Neural progenitor cell (in vitro differentiated cells): ENCODE measurements at regions not wholly inside any gene's neighbourhood (a gene's known extent, or its start where the extent isn't known, plus 50 kb on each side); places are given as distances from the start of the nearest gene placed in this dataset.

ENCODE experiments used
- DNase-seq: peaks from one replicate; pipeline ENCODE4 v3.0.0-alpha.2; 2016; ENCODE audit warnings: low spot score
- H2AFZ ChIP-seq: fragments of 200-600 bp; sonication (generic); replicated peaks from 2 replicates; pipeline ENCODE4 v1.6.1; 2016; ENCODE audit warnings: antibody characterized with exemption
- H3F3A ChIP-seq: fragments of 200-600 bp; sonication (generic); 2 replicates; pipeline ENCODE4 v1.6.1; 2016; ENCODE audit warnings: antibody characterized with exemption, low read depth
- H3K27ac ChIP-seq: fragments of 200-600 bp; sonication (generic); 2 replicates; pipeline ENCODE4 v1.5.1; 2016; ENCODE audit warnings: mild to moderate bottlenecking
- H3K27me3 ChIP-seq: fragments of 200-600 bp; sonication (generic); 2 replicates; pipeline ENCODE4 v1.6.1; 2016; ENCODE audit warnings: mild to moderate bottlenecking, moderate library complexity
- H3K36me3 ChIP-seq: fragments of 200-600 bp; sonication (generic); 2 replicates; pipeline ENCODE4 v1.5.1; 2016
- H3K4me1 ChIP-seq: fragments of 200-600 bp; sonication (generic); 2 replicates; pipeline ENCODE4 v1.6.1; 2016; ENCODE audit warnings: mixed run types
- H3K4me2 ChIP-seq: fragments of 200-600 bp; sonication (generic); 2 replicates; pipeline ENCODE4 v1.6.1; 2016
- H3K4me3 ChIP-seq: fragments of 200-600 bp; sonication (generic); 2 replicates; pipeline ENCODE4 v1.5.1; 2016
- H3K79me2 ChIP-seq: fragments of 200-600 bp; sonication (generic); 2 replicates; pipeline ENCODE4 v1.6.1; 2016; ENCODE audit warnings: low read depth
- H3K9ac ChIP-seq: fragments of 200-600 bp; sonication (generic); 2 replicates; pipeline ENCODE4 v1.6.1; 2016
- H3K9me3 ChIP-seq: fragments of 200-600 bp; sonication (generic); 2 replicates; pipeline ENCODE4 v1.5.1; 2016; ENCODE audit warnings: low read depth
- H4K20me1 ChIP-seq: fragments of 200-600 bp; sonication (generic); 2 replicates; pipeline ENCODE4 v1.6.1; 2016; ENCODE audit warnings: low read depth
- H3K27ac Mint-ChIP-seq: 3 replicates; pipeline ENCODE4 v1.8.0; 2021; ENCODE audit warnings: mixed read lengths
- H3K27me3 Mint-ChIP-seq: 2 replicates; pipeline ENCODE4 v1.8.0; 2022; ENCODE audit warnings: low read depth, mild to moderate bottlenecking, inconsistent platforms, moderate library complexity, mixed read lengths; ENCODE audit not compliant: insufficient read depth
- H3K36me3 Mint-ChIP-seq: 3 replicates; pipeline ENCODE4 v1.8.0; 2021; ENCODE audit warnings: mixed read lengths
- H3K4me1 Mint-ChIP-seq: 3 replicates; pipeline ENCODE4 v1.8.0; 2021; ENCODE audit warnings: mixed read lengths
- H3K4me3 Mint-ChIP-seq: 3 replicates; pipeline ENCODE4 v1.8.0; 2021; ENCODE audit warnings: mild to moderate bottlenecking, moderate library complexity, mixed read lengths
- H3K9me3 Mint-ChIP-seq: 3 replicates; pipeline ENCODE4 v1.8.0; 2020; ENCODE audit warnings: mixed read lengths
- EZH2 ChIP-seq: fragments of 200-600 bp; sonication (generic); IDR thresholded peaks from 2 replicates; pipeline ENCODE4 v1.6.1; 2017; ENCODE audit warnings: antibody characterized with exemption, mild to moderate bottlenecking, moderate library complexity
- EZH2phosphoT487 ChIP-seq: fragments of 200-600 bp; sonication (generic); IDR thresholded peaks from 2 replicates; pipeline ENCODE4 v1.6.1; 2017; ENCODE audit warnings: antibody characterized with exemption
- TF ChIP-seq, protein P1 (sequence below): fragments of 200-600 bp; sonication (generic); IDR thresholded peaks from 2 replicates; pipeline ENCODE4 v1.5.1; 2017; ENCODE audit warnings: antibody characterized with exemption, mild to moderate bottlenecking

DNA sequence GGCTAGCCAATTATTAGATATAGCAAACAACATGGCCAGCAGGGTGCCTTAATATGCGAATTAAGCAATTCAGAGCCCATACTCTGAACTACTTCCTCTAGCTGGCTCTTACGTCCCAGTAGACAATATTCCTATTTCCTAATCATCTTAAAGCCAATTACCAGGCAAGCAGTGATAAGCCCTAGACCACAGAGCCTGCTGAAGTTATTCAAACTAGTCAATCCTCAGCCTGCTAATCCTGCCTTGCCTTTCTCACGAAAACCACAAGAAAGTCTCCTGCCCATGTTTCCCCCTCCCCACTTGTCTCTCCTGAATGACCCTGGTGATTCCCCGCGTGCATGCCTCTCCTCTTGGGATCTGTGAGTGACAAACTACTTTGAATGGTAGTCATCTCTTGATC, 86.8 kb upstream of the CACNA2D1 start:
- Histone ChIP-seq H3K27me3 (no peaks in the 10 kb centered on the region), H3K79me2 (no peaks in the 10 kb centered on the region), H3K27ac (no peak overlapping the region), H3K4me2 (peak overlapping the region; percentile 22), H3F3A (peaks cover 16% of the 10 kb centered on the region), H2AFZ (no peak overlapping the region), H3K4me1 (peaks cover 23% of the 10 kb centered on the region), H3K9me3 (no peaks in the 10 kb centered on the region), H3K4me3 (no peak overlapping the region), H3K36me3 (no peaks in the 10 kb centered on the region), H3K9ac (no peak overlapping the region), H4K20me1 (no peaks in the 10 kb centered on the region)
- peak; percentile 70 for DNase-seq
- Mint-ChIP-seq H3K27me3 (no peaks in the 10 kb centered on the region), H3K4me1 (peaks cover 10% of the 10 kb centered on the region), H3K4me3 (no peak overlapping the region), H3K9me3 (no peaks in the 10 kb centered on the region), H3K36me3 (no peaks in the 10 kb centered on the region), H3K27ac (no peak overlapping the region)
- TF ChIP-seq EZH2phosphoT487 (no peak), EZH2 (no peak)
- TF ChIP-seq, protein P1, sequence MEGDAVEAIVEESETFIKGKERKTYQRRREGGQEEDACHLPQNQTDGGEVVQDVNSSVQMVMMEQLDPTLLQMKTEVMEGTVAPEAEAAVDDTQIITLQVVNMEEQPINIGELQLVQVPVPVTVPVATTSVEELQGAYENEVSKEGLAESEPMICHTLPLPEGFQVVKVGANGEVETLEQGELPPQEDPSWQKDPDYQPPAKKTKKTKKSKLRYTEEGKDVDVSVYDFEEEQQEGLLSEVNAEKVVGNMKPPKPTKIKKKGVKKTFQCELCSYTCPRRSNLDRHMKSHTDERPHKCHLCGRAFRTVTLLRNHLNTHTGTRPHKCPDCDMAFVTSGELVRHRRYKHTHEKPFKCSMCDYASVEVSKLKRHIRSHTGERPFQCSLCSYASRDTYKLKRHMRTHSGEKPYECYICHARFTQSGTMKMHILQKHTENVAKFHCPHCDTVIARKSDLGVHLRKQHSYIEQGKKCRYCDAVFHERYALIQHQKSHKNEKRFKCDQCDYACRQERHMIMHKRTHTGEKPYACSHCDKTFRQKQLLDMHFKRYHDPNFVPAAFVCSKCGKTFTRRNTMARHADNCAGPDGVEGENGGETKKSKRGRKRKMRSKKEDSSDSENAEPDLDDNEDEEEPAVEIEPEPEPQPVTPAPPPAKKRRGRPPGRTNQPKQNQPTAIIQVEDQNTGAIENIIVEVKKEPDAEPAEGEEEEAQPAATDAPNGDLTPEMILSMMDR = no peak

DNA sequence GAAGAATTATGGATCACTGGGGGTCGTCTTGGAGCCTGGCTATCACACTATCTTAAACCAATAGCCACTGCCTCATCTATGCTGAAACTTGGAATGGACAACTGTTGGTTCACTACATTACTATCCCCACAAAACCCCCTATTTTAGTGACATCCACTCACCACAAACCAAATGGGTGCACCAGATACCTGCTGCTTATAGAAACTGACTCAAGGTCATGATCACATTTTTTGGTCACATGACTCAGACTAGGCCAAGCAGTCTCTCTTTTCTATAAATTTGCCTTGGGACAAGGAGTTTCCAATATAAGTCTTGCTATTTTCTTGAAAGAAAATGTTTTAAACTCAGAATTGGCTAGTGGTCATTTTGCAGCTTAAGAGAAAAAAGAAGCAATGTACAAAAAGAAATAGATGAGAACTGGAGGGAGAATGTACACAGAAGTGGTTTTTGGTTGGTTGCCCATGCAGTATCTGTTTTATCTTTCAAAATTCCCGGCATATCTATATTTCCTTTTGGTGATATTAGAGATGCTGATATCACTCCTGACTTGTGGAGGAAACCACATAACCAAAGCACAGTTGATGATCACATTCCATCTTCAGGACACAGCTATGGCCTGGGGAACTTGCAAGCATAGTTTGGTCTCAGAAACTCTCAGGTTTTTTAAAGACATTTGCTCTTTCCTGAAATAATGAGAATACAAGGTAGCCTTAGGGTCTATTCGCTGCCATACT, 85.2 kb upstream of the CACNA2D1 start:
- Mint-ChIP-seq H3K27ac (no peak overlapping the region), H3K27me3 (no peaks in the 10 kb centered on the region), H3K4me3 (no peak overlapping the region), H3K9me3 (no peaks in the 10 kb centered on the region), H3K4me1 (peaks cover 10% of the 10 kb centered on the region), H3K36me3 (no peaks in the 10 kb centered on the region)
- H3K4me3 ChIP-seq = no peak overlapping the region
- H4K20me1 ChIP-seq = no peaks in the 10 kb centered on the region
- no peaks in the 10 kb centered on the region for H3K9me3 ChIP-seq
- no peaks in the 10 kb centered on the region for H3K79me2 ChIP-seq
- H2AFZ ChIP-seq = no peak overlapping the region
- H3K4me1 ChIP-seq = peaks cover 23% of the 10 kb centered on the region
- peaks cover 16% of the 10 kb centered on the region for H3F3A ChIP-seq
- H3K36me3 ChIP-seq = no peaks in the 10 kb centered on the region
- H3K27ac ChIP-seq = no peak overlapping the region
- no peaks in the 10 kb centered on the region for H3K27me3 ChIP-seq
- H3K9ac ChIP-seq = no peak overlapping the region
- no peak for DNase-seq
- TF ChIP-seq, protein P1 = no peak
- TF ChIP-seq EZH2phosphoT487 (no peak), EZH2 (no peak)
- H3K4me2 ChIP-seq = no peak overlapping the region

DNA sequence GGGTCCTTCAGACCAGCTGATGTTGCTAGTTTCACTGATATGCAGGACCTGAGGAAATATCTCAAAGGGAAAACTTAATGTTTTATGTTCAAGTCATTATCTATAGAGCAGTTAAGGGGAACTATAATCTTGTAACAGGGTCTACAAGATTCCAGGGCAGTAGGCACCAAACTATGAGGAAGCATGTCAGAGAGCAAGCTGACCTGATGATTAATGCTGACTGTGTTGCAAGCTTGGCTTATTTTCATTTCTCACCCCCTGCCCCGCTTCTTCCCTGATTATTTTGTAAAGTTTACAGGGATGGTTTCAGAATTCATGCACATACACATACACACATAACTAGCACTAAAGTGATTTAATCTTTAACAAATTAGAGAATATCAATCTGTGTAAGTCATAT, 84.3 kb upstream of the CACNA2D1 start:
- no peak overlapping the region for H3K27ac ChIP-seq
- Mint-ChIP-seq H3K4me3 (no peak overlapping the region), H3K36me3 (no peaks in the 10 kb centered on the region), H3K4me1 (peaks cover 10% of the 10 kb centered on the region), H3K9me3 (no peaks in the 10 kb centered on the region), H3K27me3 (no peaks in the 10 kb centered on the region), H3K27ac (no peak overlapping the region)
- H3F3A ChIP-seq = peaks cover 16% of the 10 kb centered on the region
- no peak overlapping the region for H2AFZ ChIP-seq
- H3K4me3 ChIP-seq = no peak overlapping the region
- no peaks in the 10 kb centered on the region for H4K20me1 ChIP-seq
- H3K79me2 ChIP-seq = no peaks in the 10 kb centered on the region
- H3K4me2 ChIP-seq = no peak overlapping the region
- no peaks in the 10 kb centered on the region for H3K27me3 ChIP-seq
- TF ChIP-seq, protein P1 = no peak
- TF ChIP-seq EZH2 (no peak), EZH2phosphoT487 (no peak)
- no peaks in the 10 kb centered on the region for H3K9me3 ChIP-seq
- no peak for DNase-seq
- H3K36me3 ChIP-seq = no peaks in the 10 kb centered on the region
- H3K9ac ChIP-seq = no peak overlapping the region
- H3K4me1 ChIP-seq = peaks cover 23% of the 10 kb centered on the region
